Neural cell (in vitro differentiated cells): ENCODE measurements at regions not wholly inside any gene's neighbourhood (a gene's known extent, or its start where the extent isn't known, plus 50 kb on each side); places are given as distances from the start of the nearest gene placed in this dataset.

Source experiments
- H2AFZ ChIP-seq: fragments of 200-600, 300-800 bp; sonication (generic), shearing (Covaris generic); 2 replicates; pipeline ENCODE4 v1.6.0; 2014; ENCODE audit warnings: low read depth, mild to moderate bottlenecking, antibody characterized with exemption, low read length, moderate library complexity
- H3F3A ChIP-seq: fragments of 200-600 bp; shearing (Covaris generic); 2 replicates; pipeline ENCODE4 v1.6.1; 2016; ENCODE audit warnings: mild to moderate bottlenecking, moderate library complexity, mixed read lengths, antibody characterized with exemption, low read length; ENCODE audit not compliant: insufficient read depth, poor library complexity, severe bottlenecking
- H3K27ac ChIP-seq: fragments of 200-600, 300-800 bp; sonication (generic), shearing (Covaris generic); 2 replicates; pipeline ENCODE4 v1.5.1; 2014; ENCODE audit warnings: mild to moderate bottlenecking, low read length, moderate library complexity
- H3K27me3 ChIP-seq: fragments of 300-800, 200-600 bp; sonication (generic), shearing (Covaris generic); 2 replicates; pipeline ENCODE4 v1.6.0; 2014; ENCODE audit warnings: mild to moderate bottlenecking, low read depth, low read length, moderate library complexity; ENCODE audit not compliant: insufficient read depth
- H3K36me3 ChIP-seq: fragments of 300-800, 200-600 bp; sonication (generic), shearing (Covaris generic); 2 replicates; pipeline ENCODE4 v1.5.1; 2014; ENCODE audit warnings: mild to moderate bottlenecking, antibody characterized with exemption, low read length, moderate library complexity; ENCODE audit not compliant: insufficient read depth
- H3K4me2 ChIP-seq: fragments of 300-800, 200-600 bp; sonication (generic), shearing (Covaris generic); 2 replicates; pipeline ENCODE4 v1.6.0; 2014; ENCODE audit warnings: mild to moderate bottlenecking, low read length
- H3K4me3 ChIP-seq: fragments of 300-800, 200-600 bp; sonication (generic), shearing (Covaris generic); 2 replicates; pipeline ENCODE4 v1.5.1; 2014; ENCODE audit warnings: mild to moderate bottlenecking, low read length, moderate library complexity
- H3K79me2 ChIP-seq: fragments of 200-600 bp; shearing (Covaris generic); replicated peaks from 2 replicates; pipeline ENCODE4 v1.6.0; 2014; ENCODE audit warnings: mild to moderate bottlenecking, low read length, moderate library complexity; ENCODE audit not compliant: insufficient read depth
- H3K9ac ChIP-seq: fragments of 300-800, 200-600 bp; sonication (generic), shearing (Covaris generic); 2 replicates; pipeline ENCODE4 v1.6.1; 2016; ENCODE audit warnings: mild to moderate bottlenecking, low read length, mixed read lengths
- H3K9me2 ChIP-seq: fragments of 200-600 bp; shearing (Covaris generic); 2 replicates; pipeline ENCODE4 v1.6.1; 2016; ENCODE audit warnings: mild to moderate bottlenecking, low read length, mixed read lengths; ENCODE audit not compliant: insufficient read depth
- H3K9me3 ChIP-seq: fragments of 200-600, 300-800 bp; sonication (generic), shearing (Covaris generic); 2 replicates; pipeline ENCODE4 v1.6.1; 2016; ENCODE audit warnings: mild to moderate bottlenecking, mixed run types, low read length, moderate library complexity, mixed read lengths
- H4K20me1 ChIP-seq: fragments of 200-600 bp; shearing (Covaris generic); 2 replicates; pipeline ENCODE4 v1.6.1; 2016; ENCODE audit warnings: mild to moderate bottlenecking, mixed run types; ENCODE audit not compliant: insufficient read depth
- CTCF ChIP-seq: fragments of 450-650 bp; IDR thresholded peaks from 2 replicates; pipeline ENCODE4 v1.5.1; 2014; ENCODE audit warnings: antibody characterized with exemption, mild to moderate bottlenecking, moderate library complexity; ENCODE audit not compliant: poor library complexity, severe bottlenecking
- EP300 ChIP-seq: fragments of 450-650 bp; conservative IDR thresholded peaks from 2 replicates; pipeline ENCODE4 v1.6.1; 2014; ENCODE audit warnings: antibody characterized with exemption, mild to moderate bottlenecking, moderate library complexity; ENCODE audit not compliant: poor library complexity, severe bottlenecking
- EZH2 ChIP-seq: fragments of 200-600, 300-800 bp; shearing (Covaris generic), sonication (generic); IDR thresholded peaks from 2 replicates; pipeline ENCODE4 v1.6.1; 2014; ENCODE audit warnings: antibody characterized with exemption, low read length, borderline replicate concordance, mild to moderate bottlenecking; ENCODE audit not compliant: insufficient read depth, poor library complexity, severe bottlenecking
- MXI1 ChIP-seq: fragments of 450-650 bp; conservative IDR thresholded peaks from 2 replicates; pipeline ENCODE4 v1.6.1; 2014; ENCODE audit warnings: antibody characterized with exemption, mild to moderate bottlenecking; ENCODE audit not compliant: poor library complexity, severe bottlenecking
- POLR2AphosphoS5 ChIP-seq: IDR thresholded peaks from 2 replicates; pipeline ENCODE4 v1.6.1; 2012
- RAD21 ChIP-seq: fragments of 450-650 bp; conservative IDR thresholded peaks from 2 replicates; pipeline ENCODE4 v1.6.1; 2014; ENCODE audit warnings: antibody characterized with exemption, mild to moderate bottlenecking, moderate library complexity
- REST ChIP-seq: IDR thresholded peaks from 2 replicates; pipeline ENCODE4 v1.6.1; 2012; ENCODE audit warnings: borderline replicate concordance
- SMC3 ChIP-seq: fragments of 450-650 bp; conservative IDR thresholded peaks from 2 replicates; pipeline ENCODE4 v1.6.1; 2014; ENCODE audit warnings: antibody characterized with exemption, mild to moderate bottlenecking, moderate library complexity; ENCODE audit not compliant: poor library complexity
- TAF1 ChIP-seq: IDR thresholded peaks from 2 replicates; pipeline ENCODE4 v1.6.1; 2012; ENCODE audit warnings: low read depth

- Histone ChIP-seq H3K27ac (no peak overlapping the region), H4K20me1 (no peaks in the 10 kb centered on the region), H3K36me3 (no peaks in the 10 kb centered on the region), H3K27me3 (no peaks in the 10 kb centered on the region), H3K9me3 (no peaks in the 10 kb centered on the region), H3K9me2 (no peaks in the 10 kb centered on the region), H3K4me2 (no peak overlapping the region), H3F3A (no peaks in the 10 kb centered on the region), H2AFZ (no peak overlapping the region), H3K79me2 (no peaks in the 10 kb centered on the region), H3K4me3 (no peak overlapping the region), H3K9ac (no peak overlapping the region)
- no peak for TF ChIP-seq EP300
- TF ChIP-seq TAF1: no peak
- TF ChIP-seq CTCF: no peak
- TF ChIP-seq SMC3: no peak
- no peak for TF ChIP-seq MXI1
- TF ChIP-seq RAD21: no peak
- no peak for TF ChIP-seq EZH2
- TF ChIP-seq POLR2AphosphoS5: no peak
- no peak for TF ChIP-seq REST
These were observed 469.3 kb downstream of the HAO1 start for GRCh38 chr20:7470912-7471311.

- H3K9me3 ChIP-seq: no peaks in the 10 kb centered on the region
- H3K27ac ChIP-seq: no peak overlapping the region
- no peak overlapping the region for H3K4me2 ChIP-seq
- no peaks in the 10 kb centered on the region for H4K20me1 ChIP-seq
- H3K36me3 ChIP-seq: no peaks in the 10 kb centered on the region
- no peaks in the 10 kb centered on the region for H3K79me2 ChIP-seq
- H3K9ac ChIP-seq: no peak overlapping the region
- H2AFZ ChIP-seq: no peak overlapping the region
- no peak for TF ChIP-seq RAD21
- no peak for TF ChIP-seq TAF1
- TF ChIP-seq SMC3: no peak
- TF ChIP-seq POLR2AphosphoS5: no peak
- TF ChIP-seq EP300: no peak
- no peak for TF ChIP-seq EZH2
- no peak for TF ChIP-seq CTCF
- no peak for TF ChIP-seq MXI1
- no peak for TF ChIP-seq REST
- no peaks in the 10 kb centered on the region for H3K27me3 ChIP-seq
- no peak overlapping the region for H3K4me3 ChIP-seq
- no peaks in the 10 kb centered on the region for H3K9me2 ChIP-seq
- H3F3A ChIP-seq: no peaks in the 10 kb centered on the region
These were observed 450.0 kb downstream of the HAO1 start for GRCh38 chr20:7490288-7490687.
